Mucosa of stomach (tissue), 1 donor: ENCODE measurements at regions not wholly inside any gene's neighbourhood (a gene's known extent, or its start where the extent isn't known, plus 50 kb on each side); places are given as distances from the start of the nearest gene placed in this dataset.

Source experiments
- H3K27me3 ChIP-seq: one replicate; pipeline ENCODE4 v1.7.0; 2013; ENCODE audit warnings: mild to moderate bottlenecking, low read length; ENCODE audit not compliant: control insufficient read depth, insufficient read depth
- H3K36me3 ChIP-seq: one replicate; pipeline ENCODE4 v1.7.0; 2013; ENCODE audit warnings: low read length; ENCODE audit not compliant: control insufficient read depth, insufficient read depth
- H3K4me1 ChIP-seq: one replicate; pipeline ENCODE4 v1.7.0; 2013; ENCODE audit warnings: mild to moderate bottlenecking, low read length; ENCODE audit not compliant: control insufficient read depth, insufficient read depth
- H3K4me3 ChIP-seq: one replicate; pipeline ENCODE4 v1.7.0; 2013; ENCODE audit warnings: low read length
- H3K9ac ChIP-seq: one replicate; pipeline ENCODE4 v1.7.0; 2013; ENCODE audit warnings: mild to moderate bottlenecking, low read length, moderate library complexity
- H3K9me3 ChIP-seq: one replicate; pipeline ENCODE4 v1.7.0; 2013; ENCODE audit warnings: mild to moderate bottlenecking, low read length, moderate library complexity; ENCODE audit not compliant: control insufficient read depth
- donor health status: Pancreatic carcinoma.

- H3K27me3 ChIP-seq: no peaks in the 10 kb centered on the region
- H3K9me3 ChIP-seq: no peaks in the 10 kb centered on the region
- H3K4me3 ChIP-seq: no peak overlapping the region
- no peaks in the 10 kb centered on the region for H3K4me1 ChIP-seq
- no peaks in the 10 kb centered on the region for H3K36me3 ChIP-seq
- H3K9ac ChIP-seq: no peak overlapping the region
Measured at GRCh38 chr4:31620476-31620875, 900.3 kb downstream of the PCDH7 start.

- H3K9ac ChIP-seq: no peak overlapping the region
- no peaks in the 10 kb centered on the region for H3K36me3 ChIP-seq
- H3K27me3 ChIP-seq: no peaks in the 10 kb centered on the region
- H3K4me3 ChIP-seq: no peak overlapping the region
- H3K9me3 ChIP-seq: no peaks in the 10 kb centered on the region
- H3K4me1 ChIP-seq: no peaks in the 10 kb centered on the region
Measured at GRCh38 chr4:31645236-31645635, 925.1 kb downstream of the PCDH7 start.

GRCh38 chr4:31647786-31648185 lies 927.6 kb downstream of the PCDH7 start:
- no peaks in the 10 kb centered on the region for H3K4me1 ChIP-seq
- H3K4me3 ChIP-seq: no peak overlapping the region
- no peaks in the 10 kb centered on the region for H3K27me3 ChIP-seq
- no peak overlapping the region for H3K9ac ChIP-seq
- H3K36me3 ChIP-seq: no peaks in the 10 kb centered on the region
- no peaks in the 10 kb centered on the region for H3K9me3 ChIP-seq

GRCh38 chr4:31649878-31650277 lies 929.7 kb downstream of the PCDH7 start:
- no peaks in the 10 kb centered on the region for H3K27me3 ChIP-seq
- H3K9me3 ChIP-seq: no peaks in the 10 kb centered on the region
- no peaks in the 10 kb centered on the region for H3K4me1 ChIP-seq
- H3K36me3 ChIP-seq: no peaks in the 10 kb centered on the region
- H3K9ac ChIP-seq: no peak overlapping the region
- H3K4me3 ChIP-seq: no peak overlapping the region

- no peak overlapping the region for H3K9ac ChIP-seq
- no peaks in the 10 kb centered on the region for H3K4me1 ChIP-seq
- H3K4me3 ChIP-seq: no peak overlapping the region
Measured at GRCh38 chr4:31651541-31651940, 931.4 kb downstream of the PCDH7 start.

GRCh38 chr4:31655328-31655727 lies 935.2 kb downstream of the PCDH7 start:
- Histone ChIP-seq H3K36me3 (no peaks in the 10 kb centered on the region), H3K4me1 (no peaks in the 10 kb centered on the region), H3K27me3 (no peaks in the 10 kb centered on the region), H3K9ac (no peak overlapping the region), H3K4me3 (no peak overlapping the region), H3K9me3 (no peaks in the 10 kb centered on the region)

More at GRCh38 chr4:31651541-31651940, 931.4 kb downstream of the PCDH7 start:
- Histone ChIP-seq H3K36me3 (no peaks in the 10 kb centered on the region), H3K9me3 (no peaks in the 10 kb centered on the region), H3K27me3 (no peaks in the 10 kb centered on the region)

- Histone ChIP-seq H3K27me3 (no peaks in the 10 kb centered on the region), H3K9me3 (no peaks in the 10 kb centered on the region), H3K36me3 (no peaks in the 10 kb centered on the region), H3K4me1 (no peaks in the 10 kb centered on the region), H3K9ac (no peak overlapping the region), H3K4me3 (no peak overlapping the region)
Measured at GRCh38 chr4:31657859-31658570, 937.8 kb downstream of the PCDH7 start.

- Histone ChIP-seq H3K27me3 (no peaks in the 10 kb centered on the region), H3K4me3 (no peak overlapping the region), H3K4me1 (no peaks in the 10 kb centered on the region), H3K9ac (no peak overlapping the region), H3K9me3 (no peaks in the 10 kb centered on the region), H3K36me3 (no peaks in the 10 kb centered on the region)
Measured at GRCh38 chr4:31660916-31661315, 940.7 kb downstream of the PCDH7 start.

- no peaks in the 10 kb centered on the region for H3K36me3 ChIP-seq
- no peaks in the 10 kb centered on the region for H3K9me3 ChIP-seq
- no peaks in the 10 kb centered on the region for H3K4me1 ChIP-seq
- no peak overlapping the region for H3K4me3 ChIP-seq
- no peak overlapping the region for H3K9ac ChIP-seq
- no peaks in the 10 kb centered on the region for H3K27me3 ChIP-seq
Measured at GRCh38 chr4:31662951-31663350, 942.8 kb downstream of the PCDH7 start.

GRCh38 chr4:31667686-31668085 lies 947.5 kb downstream of the PCDH7 start:
- H3K9ac ChIP-seq: no peak overlapping the region
- H3K4me1 ChIP-seq: no peaks in the 10 kb centered on the region
- no peaks in the 10 kb centered on the region for H3K9me3 ChIP-seq
- H3K4me3 ChIP-seq: no peak overlapping the region
- H3K27me3 ChIP-seq: no peaks in the 10 kb centered on the region
- no peaks in the 10 kb centered on the region for H3K36me3 ChIP-seq

- H3K4me3 ChIP-seq: no peak overlapping the region
Measured at GRCh38 chr4:31674313-31674947, 954.3 kb downstream of the PCDH7 start.

GRCh38 chr4:31678356-31678755 lies 958.2 kb downstream of the PCDH7 start:
- Histone ChIP-seq H3K9me3 (no peaks in the 10 kb centered on the region), H3K27me3 (no peaks in the 10 kb centered on the region), H3K9ac (no peak overlapping the region), H3K4me3 (no peak overlapping the region), H3K36me3 (no peaks in the 10 kb centered on the region), H3K4me1 (no peaks in the 10 kb centered on the region)

More at GRCh38 chr4:31674313-31674947, 954.3 kb downstream of the PCDH7 start:
- Histone ChIP-seq H3K9ac (no peak overlapping the region), H3K4me1 (no peaks in the 10 kb centered on the region), H3K27me3 (no peaks in the 10 kb centered on the region), H3K36me3 (no peaks in the 10 kb centered on the region), H3K9me3 (no peaks in the 10 kb centered on the region)
